Hepatocyte (in vitro differentiated cells): ENCODE measurements at regions not wholly inside any gene's neighbourhood (a gene's known extent, or its start where the extent isn't known, plus 50 kb on each side); places are given as distances from the start of the nearest gene placed in this dataset.

Experiments used
- DNase-seq: peaks from one replicate; pipeline ENCODE4 v3.0.0-alpha.2; 2016; ENCODE audit warnings: low spot score
- H2AFZ ChIP-seq: fragments of 200-600 bp; sonication (generic); 2 replicates; pipeline ENCODE4 v1.6.0; 2016; ENCODE audit warnings: antibody characterized with exemption, mild to moderate bottlenecking
- H3K27ac ChIP-seq: fragments of 200-600 bp; sonication (generic); 2 replicates; pipeline ENCODE4 v1.5.1; 2016; ENCODE audit warnings: mild to moderate bottlenecking
- H3K27me3 ChIP-seq: fragments of 200-600 bp; sonication (generic); 2 replicates; pipeline ENCODE4 v1.6.1; 2016
- H3K36me3 ChIP-seq: fragments of 200-600 bp; sonication (generic); replicated peaks from 2 replicates; pipeline ENCODE4 v1.5.1; 2016; ENCODE audit warnings: low read depth; ENCODE audit not compliant: insufficient read depth
- H3K4me1 ChIP-seq: fragments of 200-600 bp; sonication (generic); 2 replicates; pipeline ENCODE4 v1.5.1; 2016; ENCODE audit warnings: mild to moderate bottlenecking, moderate library complexity; ENCODE audit not compliant: insufficient read depth
- H3K4me2 ChIP-seq: fragments of 200-600 bp; sonication (generic); 2 replicates; pipeline ENCODE4 v1.6.0; 2016
- H3K4me3 ChIP-seq: fragments of 200-600 bp; sonication (generic); 2 replicates; pipeline ENCODE4 v1.5.1; 2016; ENCODE audit warnings: mild to moderate bottlenecking
- H3K79me2 ChIP-seq: fragments of 200-600 bp; sonication (generic); 2 replicates; pipeline ENCODE4 v1.6.0; 2017; ENCODE audit warnings: mild to moderate bottlenecking
- H3K9me2 ChIP-seq: fragments of 200-600 bp; sonication (generic); replicated peaks from 2 replicates; pipeline ENCODE4 v1.6.0; 2017; ENCODE audit warnings: mild to moderate bottlenecking; ENCODE audit not compliant: insufficient read depth
- H3K9me3 ChIP-seq: fragments of 200-600 bp; sonication (generic); 2 replicates; pipeline ENCODE4 v1.5.1; 2016; ENCODE audit warnings: low read depth, mild to moderate bottlenecking
- H4K20me1 ChIP-seq: fragments of 200-600 bp; sonication (generic); 2 replicates; pipeline ENCODE4 v1.6.0; 2016; ENCODE audit warnings: mild to moderate bottlenecking; ENCODE audit not compliant: insufficient read depth, poor library complexity, severe bottlenecking
- CTCF ChIP-seq: fragments of 200-600 bp; sonication (generic); IDR thresholded peaks from 2 replicates; pipeline ENCODE4 v1.5.1; 2016; ENCODE audit warnings: antibody characterized with exemption, mild to moderate bottlenecking; ENCODE audit not compliant: poor library complexity
- EZH2 ChIP-seq: fragments of 200-600 bp; sonication (generic); IDR thresholded peaks from 2 replicates; pipeline ENCODE4 v1.6.1; 2016; ENCODE audit warnings: antibody characterized with exemption, mild to moderate bottlenecking, borderline replicate concordance
- EZH2phosphoT487 ChIP-seq: fragments of 200-600 bp; sonication (generic); IDR thresholded peaks from one replicate; pipeline ENCODE4 v1.6.1; 2018; ENCODE audit warnings: antibody characterized with exemption, mild to moderate bottlenecking, low read depth, moderate library complexity; ENCODE audit not compliant: unreplicated experiment, severe bottlenecking
- WGBS: methylation state at CpG from one replicate; pipeline ENCODE4 v1.1.6; 2016; ENCODE audit warnings: low lambda C conversion rate; ENCODE audit errors: missing lambda C conversion rate; 5-methylcytosine and 5-hydroxymethylcytosine counted together

- H3K9me3 ChIP-seq = no peaks in the 10 kb centered on the region
- H3K9me2 ChIP-seq = no peaks in the 10 kb centered on the region
- TF ChIP-seq EZH2phosphoT487 (no peak), CTCF (no peak), EZH2 (no peak)
- H3K27ac ChIP-seq = no peak overlapping the region
- H3K27me3 ChIP-seq = peaks cover 6% of the 10 kb centered on the region
- no peak overlapping the region for H3K4me3 ChIP-seq
- no peak overlapping the region for H3K4me2 ChIP-seq
- no peaks in the 10 kb centered on the region for H4K20me1 ChIP-seq
- no peaks in the 10 kb centered on the region for H3K4me1 ChIP-seq
- 79% methylated on average over 6 of the region's 6 CpGs for WGBS
- H3K79me2 ChIP-seq = no peaks in the 10 kb centered on the region
- no peak overlapping the region for H2AFZ ChIP-seq
- no peaks in the 10 kb centered on the region for H3K36me3 ChIP-seq
- DNase-seq = no peak
Observed at GRCh38 chr14:100982762-100983161, 79.2 kb upstream of the RTL1 start.

- 88% methylated on average over 5 of the region's 5 CpGs for WGBS
- no peaks in the 10 kb centered on the region for H4K20me1 ChIP-seq
- H3K27me3 ChIP-seq = no peaks in the 10 kb centered on the region
- H3K27ac ChIP-seq = no peak overlapping the region
- no peak for DNase-seq
- no peaks in the 10 kb centered on the region for H3K4me1 ChIP-seq
- no peaks in the 10 kb centered on the region for H3K9me3 ChIP-seq
- H2AFZ ChIP-seq = no peak overlapping the region
- H3K79me2 ChIP-seq = no peaks in the 10 kb centered on the region
- TF ChIP-seq EZH2 = no peak
- no peak for TF ChIP-seq CTCF
- no peak for TF ChIP-seq EZH2phosphoT487
- H3K9me2 ChIP-seq = no peaks in the 10 kb centered on the region
- H3K36me3 ChIP-seq = no peaks in the 10 kb centered on the region
- H3K4me3 ChIP-seq = no peak overlapping the region
- no peak overlapping the region for H3K4me2 ChIP-seq
Observed at GRCh38 chr14:100983710-100984109, 80.2 kb upstream of the RTL1 start.

- Histone ChIP-seq H3K79me2 (no peaks in the 10 kb centered on the region), H2AFZ (no peak overlapping the region), H3K36me3 (no peaks in the 10 kb centered on the region), H3K9me2 (no peaks in the 10 kb centered on the region), H3K9me3 (no peaks in the 10 kb centered on the region), H3K4me2 (no peak overlapping the region), H4K20me1 (no peaks in the 10 kb centered on the region), H3K4me1 (no peaks in the 10 kb centered on the region), H3K27me3 (no peaks in the 10 kb centered on the region), H3K27ac (no peak overlapping the region), H3K4me3 (no peak overlapping the region)
- no peak for DNase-seq
- no peak for TF ChIP-seq CTCF
- TF ChIP-seq EZH2phosphoT487 = no peak
- TF ChIP-seq EZH2 = no peak
- 68% methylated on average over 1 of the region's 1 CpG for WGBS
Observed at GRCh38 chr14:100988011-100988410, 84.5 kb upstream of the RTL1 start.

GRCh38 chr14:100988411-100988900 lies 84.9 kb upstream of the RTL1 start:
- WGBS = 86% methylated on average over 5 of the region's 5 CpGs
- H3K9me3 ChIP-seq = no peaks in the 10 kb centered on the region
- H3K27ac ChIP-seq = no peak overlapping the region
- no peaks in the 10 kb centered on the region for H3K4me1 ChIP-seq
- H3K79me2 ChIP-seq = no peaks in the 10 kb centered on the region
- no peak for DNase-seq
- no peaks in the 10 kb centered on the region for H3K27me3 ChIP-seq
- no peaks in the 10 kb centered on the region for H3K9me2 ChIP-seq
- no peaks in the 10 kb centered on the region for H3K36me3 ChIP-seq
- H2AFZ ChIP-seq = no peak overlapping the region
- no peak overlapping the region for H3K4me3 ChIP-seq
- H4K20me1 ChIP-seq = no peaks in the 10 kb centered on the region
- H3K4me2 ChIP-seq = no peak overlapping the region
- no peak for TF ChIP-seq EZH2phosphoT487
- TF ChIP-seq CTCF = no peak
- no peak for TF ChIP-seq EZH2
